SK-N-SH (cell line): ENCODE measurements at regions not wholly inside any gene's neighbourhood (a gene's known extent, or its start where the extent isn't known, plus 50 kb on each side); places are given as distances from the start of the nearest gene placed in this dataset.

ENCODE experiments used
- CTCF ChIA-PET: fragments of 300-600, 350-600 bp; formaldehyde crosslinking; extraction: SDS; loops from one replicate; lab custom pipeline; 2021; lab: Yijun Ruan, JAX
- POLR2A ChIA-PET: fragments of 350-600 bp; sonication (Branson Sonifier 250); formaldehyde crosslinking; extraction: SDS; loops from one replicate; lab custom pipeline; 2020; ENCODE audit warnings: antibody characterized with exemption, inconsistent platforms; lab: Yijun Ruan, JAX
- DNase-seq: peaks from one replicate; pipeline ENCODE4 v3.0.0; 2012
- H2AFZ ChIP-seq: fragments of 200-600 bp; sonication (generic); 2 replicates; pipeline ENCODE4 v1.8.1; 2016; ENCODE audit warnings: antibody characterized with exemption, mild to moderate bottlenecking, low read depth
- H3F3A ChIP-seq: fragments of 200-600 bp; sonication (generic); replicated peaks from 2 replicates; pipeline ENCODE3; 2016; ENCODE audit warnings: antibody characterized with exemption, mild to moderate bottlenecking; ENCODE audit not compliant: insufficient read depth
- H3K27ac ChIP-seq, 2 experiments: fragments of 200-500 bp in 1 of 2; fragments of 200-600 bp in 1 of 2; sonication (Bioruptor generic) in 1 of 2; sonication (generic), shearing (Covaris generic) in 1 of 2; 2 replicates each; pipeline versions ENCODE4 v1.5.1 to v1.6.1; 2014 to 2016; ENCODE audit warnings: low read depth in 2 of 2, inconsistent platforms in 1 of 2, low read length in 1 of 2, mild to moderate bottlenecking in 1 of 2, mixed read lengths in 1 of 2
- H3K27me3 ChIP-seq: fragments of 200-600 bp; sonication (generic), shearing (Covaris generic); 2 replicates; pipeline ENCODE4 v1.6.1; 2016; ENCODE audit warnings: mixed run types; ENCODE audit not compliant: insufficient read depth
- H3K36me3 ChIP-seq, 2 experiments: fragments of 200-500 bp in 1 of 2; fragments of 200-600 bp in 1 of 2; sonication (Bioruptor generic) in 1 of 2; sonication (generic) in 1 of 2; replicated peaks in 1 of 2; 2 replicates each; pipeline versions ENCODE3 to v1.5.1; 2014 to 2016; ENCODE audit warnings: low read length in 1 of 2, mild to moderate bottlenecking in 1 of 2; ENCODE audit not compliant: insufficient read depth in 2 of 2, control insufficient read depth in 1 of 2
- H3K4me1 ChIP-seq, 2 experiments: fragments of 200-500 bp in 1 of 2; fragments of 200-600 bp in 1 of 2; sonication (Bioruptor generic) in 1 of 2; sonication (generic), shearing (Covaris generic) in 1 of 2; 2 replicates each; pipeline versions ENCODE4 v1.5.1 to v1.6.1; 2014 to 2016; ENCODE audit warnings: low read depth in 1 of 2, low read length in 1 of 2, mixed run types in 1 of 2; ENCODE audit not compliant: insufficient read depth in 2 of 2, control insufficient read depth in 1 of 2
- H3K4me2 ChIP-seq: fragments of 200-600 bp; sonication (generic), shearing (Covaris generic); 2 replicates; pipeline ENCODE4 v1.6.1; 2017; ENCODE audit warnings: mixed run types
- H3K4me3 ChIP-seq, 2 experiments: fragments of 200-500 bp in 1 of 2; fragments of 200-600 bp in 1 of 2; sonication (Bioruptor generic) in 1 of 2; sonication (generic), shearing (Covaris generic) in 1 of 2; 2 replicates each; pipeline versions ENCODE4 v1.5.1 to v1.8.1; 2014 to 2016; ENCODE audit warnings: low read depth in 2 of 2, inconsistent platforms in 1 of 2, low read length in 1 of 2, mild to moderate bottlenecking in 1 of 2, mixed read lengths in 1 of 2, moderate library complexity in 1 of 2
- H3K79me2 ChIP-seq: fragments of 200-600 bp; sonication (generic); 2 replicates; pipeline ENCODE4 v1.8.1; 2017; ENCODE audit warnings: mild to moderate bottlenecking; ENCODE audit not compliant: insufficient read depth
- H3K9ac ChIP-seq: fragments of 200-600 bp; sonication (generic); 2 replicates; pipeline ENCODE4 v1.6.1; 2017; ENCODE audit warnings: mixed run types
- H3K9me2 ChIP-seq: fragments of 200-600 bp; sonication (generic); 2 replicates; pipeline ENCODE4 v1.6.1; 2017; ENCODE audit warnings: mixed run types
- H3K9me3 ChIP-seq: fragments of 200-600 bp; sonication (generic); 2 replicates; pipeline ENCODE4 v1.6.1; 2017; ENCODE audit warnings: mixed run types, mild to moderate bottlenecking, moderate library complexity
- H4K20me1 ChIP-seq: fragments of 200-600 bp; sonication (generic); 2 replicates; pipeline ENCODE4 v1.6.1; 2017; ENCODE audit warnings: mild to moderate bottlenecking, mixed run types; ENCODE audit not compliant: insufficient read depth
- ELF1 ChIP-seq: IDR thresholded peaks from 2 replicates; pipeline ENCODE4 v1.4.0; 2012
- EP300 ChIP-seq, 2 experiments: IDR thresholded peaks; 2 replicates each; pipeline versions ENCODE4 v1.4.0 to v1.6.1; 2012; ENCODE audit warnings: borderline replicate concordance in 1 of 2, low read depth in 1 of 2, low read length in 1 of 2
- EZH2phosphoT487 ChIP-seq: fragments of 200-600 bp; sonication (generic); IDR thresholded peaks from 2 replicates; pipeline ENCODE4 v1.6.1; 2017; ENCODE audit warnings: low read depth, mixed run types, mild to moderate bottlenecking, antibody characterized with exemption, moderate library complexity, borderline replicate concordance
- GABPA ChIP-seq: IDR thresholded peaks from 2 replicates; pipeline ENCODE4 v1.4.0; 2012; ENCODE audit warnings: low read depth, mild to moderate bottlenecking
- GATA2 ChIP-seq: sonication (generic); formaldehyde crosslinking; IDR thresholded peaks from 2 replicates; pipeline ENCODE4 v1.5.0; 2020; ENCODE audit warnings: mild to moderate bottlenecking, missing genetic modification reagents
- JUND ChIP-seq: IDR thresholded peaks from 2 replicates; pipeline ENCODE4 v1.4.0; 2012
- MXI1 ChIP-seq: IDR thresholded peaks from 2 replicates; pipeline ENCODE4 v1.6.1; 2012; ENCODE audit warnings: mild to moderate bottlenecking, low read depth, low read length, improper control_type of control experiment
- NFIC ChIP-seq: IDR thresholded peaks from 2 replicates; pipeline ENCODE4 v1.4.0; 2012; ENCODE audit warnings: borderline replicate concordance
- POLR2AphosphoS5 ChIP-seq: IDR thresholded peaks from 2 replicates; pipeline ENCODE4 v1.6.1; 2012; ENCODE audit warnings: low read depth, low read length
- RFX5 ChIP-seq: IDR thresholded peaks from 2 replicates; pipeline ENCODE4 v1.6.1; 2012; ENCODE audit warnings: mild to moderate bottlenecking, improper control_type of control experiment, low read length
- RXRA ChIP-seq: IDR thresholded peaks from 2 replicates; pipeline ENCODE4 v1.4.0; 2012; ENCODE audit warnings: low read depth, mild to moderate bottlenecking, borderline replicate concordance
- TCF12 ChIP-seq: IDR thresholded peaks from 2 replicates; pipeline ENCODE4 v1.4.0; 2012
- USF1 ChIP-seq: IDR thresholded peaks from 2 replicates; pipeline ENCODE4 v1.4.0; 2012; ENCODE audit warnings: low read depth, borderline replicate concordance
- USF2 ChIP-seq: fragments of 150-350 bp; IDR thresholded peaks from 2 replicates; pipeline ENCODE4 v1.6.1; 2017; ENCODE audit warnings: antibody characterized with exemption, low read length, low read depth, borderline replicate concordance
- ZBTB33 ChIP-seq: IDR thresholded peaks from 2 replicates; pipeline ENCODE4 v1.4.0; 2012; ENCODE audit warnings: low read depth, borderline replicate concordance
- WGBS: methylation state at CpG from one replicate; pipeline ENCODE4 v1.1.6; 2017; ENCODE audit warnings: low lambda C conversion rate; 5-methylcytosine and 5-hydroxymethylcytosine counted together

GRCh38 chr12:72082986-72083820 lies 144.6 kb downstream of the TPH2 start:
- H3K27me3 ChIP-seq = no peaks in the 10 kb centered on the region
- H3K4me2 ChIP-seq = no peak overlapping the region
- H3K9ac ChIP-seq = no peak overlapping the region
- H3K9me2 ChIP-seq = no peaks in the 10 kb centered on the region
- POLR2A ChIA-PET = no interaction called here
- no peak for TF ChIP-seq ELF1
- TF ChIP-seq EZH2phosphoT487 = no peak
- TF ChIP-seq, all 33 proteins: peak for 0
- Histone ChIP-seq H3K79me2 (no peaks in the 10 kb centered on the region), H3F3A (no peaks in the 10 kb centered on the region), H3K27ac (no peak overlapping the region), H4K20me1 (no peaks in the 10 kb centered on the region), H3K4me1 (no peaks in the 10 kb centered on the region; a peak in 1 of 4 replicates), H3K4me3 (no peak overlapping the region), H2AFZ (no peak overlapping the region), H3K36me3 (no peaks in the 10 kb centered on the region), H3K9me3 (no peaks in the 10 kb centered on the region)
- DNase-seq = no peak
- CTCF ChIA-PET = interaction anchor here (2.1 kb wide), 1 partner anchor 10 kb away, joined by 4 read pairs; no protein-coding TSS in a partner anchor
- 12% methylated on average over 5 of the region's 5 CpGs for WGBS

- ChIA-PET CTCF (no interaction called here), POLR2A (no interaction called here)
- H3K9me2 ChIP-seq = no peaks in the 10 kb centered on the region
- H2AFZ ChIP-seq = no peak overlapping the region
- no peaks in the 10 kb centered on the region for H3K9me3 ChIP-seq
- TF ChIP-seq GATA2 (CRISPR knock-in tag) (no peak), RFX5 (no peak), JUND (no peak), USF1 (no peak), EP300 (IDR thresholded peaks at IDR 0.05; ENCODE audit: borderline replicate concordance in 1 of 2, low read depth in 1 of 2, low read length in 1 of 2) (no peak), POLR2AphosphoS5 (no peak), ELF1 (no peak), TCF12 (no peak), ZBTB33 (no peak), NFIC (no peak), RXRA (no peak), MXI1 (no peak), GABPA (no peak), EZH2phosphoT487 (no peak), USF2 (no peak)
- H3K9ac ChIP-seq = no peak overlapping the region
- WGBS = 0% methylated on average over 1 of the region's 1 CpG
- H4K20me1 ChIP-seq = no peaks in the 10 kb centered on the region
- H3K36me3 ChIP-seq = no peaks in the 10 kb centered on the region
- H3F3A ChIP-seq = no peaks in the 10 kb centered on the region
- no peak overlapping the region for H3K4me3 ChIP-seq
- no peaks in the 10 kb centered on the region for H3K27me3 ChIP-seq
- no peak overlapping the region for H3K4me2 ChIP-seq
- H3K4me1 ChIP-seq = no peaks in the 10 kb centered on the region; a peak in 1 of 4 replicates
- no peak for DNase-seq
- no peak overlapping the region for H3K27ac ChIP-seq
- H3K79me2 ChIP-seq = no peaks in the 10 kb centered on the region
Observed at GRCh38 chr12:72084061-72084460, 145.4 kb downstream of the TPH2 start.
